C4-2B (cell line): ENCODE measurements at regions not wholly inside any gene's neighbourhood (a gene's known extent, or its start where the extent isn't known, plus 50 kb on each side); places are given as distances from the start of the nearest gene placed in this dataset.
"Not testable (repeated sequence)": the region's sequence is repeated elsewhere in the genome, so short reads cannot be mapped to it uniquely, and the experiment has no call there.

Experiments
- H3K27ac ChIP-seq: fragments of 450-650 bp; 2 replicates; pipeline ENCODE4 v1.5.1; 2017
- ZFX ChIP-seq: fragments of 450-650 bp; IDR thresholded peaks from 2 replicates; pipeline ENCODE4 v1.6.1; 2017
- TF ChIP-seq, protein P1 (sequence below): fragments of 450-650 bp; conservative IDR thresholded peaks from 2 replicates; pipeline ENCODE4 v1.5.1; 2017; ENCODE audit warnings: mild to moderate bottlenecking

DNA sequence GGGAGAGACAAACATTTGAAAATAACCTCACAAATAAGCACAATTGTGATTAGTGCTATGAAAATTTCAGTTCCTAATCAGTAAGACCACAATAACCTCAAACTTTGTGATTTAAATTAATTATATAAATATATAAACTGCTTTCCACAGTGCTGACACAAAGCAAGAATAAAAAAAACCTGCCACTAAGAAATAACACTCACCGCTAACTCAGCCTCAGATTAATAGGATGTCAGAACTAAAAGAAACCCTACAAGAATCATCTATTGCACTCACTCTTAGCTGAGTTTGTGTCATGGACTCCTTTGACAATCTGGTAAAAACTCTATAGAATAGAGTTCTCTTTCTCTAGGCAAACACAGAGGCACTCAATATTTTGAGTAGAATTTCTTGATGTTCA, 68.4 kb downstream of the SLC41A2 start:
- H3K27ac ChIP-seq = no peak overlapping the region
- TF ChIP-seq, protein P1, sequence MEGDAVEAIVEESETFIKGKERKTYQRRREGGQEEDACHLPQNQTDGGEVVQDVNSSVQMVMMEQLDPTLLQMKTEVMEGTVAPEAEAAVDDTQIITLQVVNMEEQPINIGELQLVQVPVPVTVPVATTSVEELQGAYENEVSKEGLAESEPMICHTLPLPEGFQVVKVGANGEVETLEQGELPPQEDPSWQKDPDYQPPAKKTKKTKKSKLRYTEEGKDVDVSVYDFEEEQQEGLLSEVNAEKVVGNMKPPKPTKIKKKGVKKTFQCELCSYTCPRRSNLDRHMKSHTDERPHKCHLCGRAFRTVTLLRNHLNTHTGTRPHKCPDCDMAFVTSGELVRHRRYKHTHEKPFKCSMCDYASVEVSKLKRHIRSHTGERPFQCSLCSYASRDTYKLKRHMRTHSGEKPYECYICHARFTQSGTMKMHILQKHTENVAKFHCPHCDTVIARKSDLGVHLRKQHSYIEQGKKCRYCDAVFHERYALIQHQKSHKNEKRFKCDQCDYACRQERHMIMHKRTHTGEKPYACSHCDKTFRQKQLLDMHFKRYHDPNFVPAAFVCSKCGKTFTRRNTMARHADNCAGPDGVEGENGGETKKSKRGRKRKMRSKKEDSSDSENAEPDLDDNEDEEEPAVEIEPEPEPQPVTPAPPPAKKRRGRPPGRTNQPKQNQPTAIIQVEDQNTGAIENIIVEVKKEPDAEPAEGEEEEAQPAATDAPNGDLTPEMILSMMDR = no peak
- no peak for TF ChIP-seq ZFX

DNA sequence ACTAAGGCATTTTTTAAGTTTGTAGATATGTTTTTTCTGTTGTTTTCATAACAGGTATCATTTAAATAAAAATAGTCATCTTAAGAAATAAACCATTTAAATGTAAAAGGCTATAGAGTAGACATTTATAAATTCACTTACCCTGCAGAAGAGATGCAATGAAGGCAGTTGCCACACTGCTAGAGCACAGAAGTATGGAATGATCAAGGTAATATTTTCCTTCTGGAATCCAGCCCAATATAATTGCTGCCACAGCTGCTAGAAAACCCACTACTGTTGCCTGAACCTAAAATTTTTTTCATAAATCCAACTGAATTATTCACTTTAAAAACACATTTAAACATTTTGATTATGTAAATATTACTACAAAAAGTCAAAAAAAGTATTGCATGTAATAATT, 69.2 kb downstream of the SLC41A2 start:
- H3K27ac ChIP-seq = no peak overlapping the region
- no peak for TF ChIP-seq ZFX
- TF ChIP-seq, protein P1 = no peak

DNA sequence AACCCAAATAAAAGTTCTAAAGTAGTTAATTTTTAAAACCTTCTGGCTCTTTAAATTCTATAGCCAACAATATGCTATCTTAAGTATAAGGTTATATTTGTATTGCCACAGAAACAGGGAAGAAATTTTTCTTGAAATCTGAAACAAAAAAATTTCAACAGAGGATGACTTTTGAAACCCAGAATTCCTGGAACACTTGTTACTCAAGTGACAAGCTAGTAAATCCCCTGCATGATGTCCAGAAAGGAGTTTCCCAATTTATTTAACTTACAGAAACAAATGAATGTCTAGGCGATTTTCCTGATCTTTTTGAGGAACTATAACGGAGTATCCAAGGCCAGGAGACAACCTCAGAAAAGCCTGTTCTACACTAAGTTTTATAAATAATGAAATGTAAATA, 69.6 kb downstream of the SLC41A2 start:
- TF ChIP-seq, protein P1 = no peak
- no peak for TF ChIP-seq ZFX

DNA sequence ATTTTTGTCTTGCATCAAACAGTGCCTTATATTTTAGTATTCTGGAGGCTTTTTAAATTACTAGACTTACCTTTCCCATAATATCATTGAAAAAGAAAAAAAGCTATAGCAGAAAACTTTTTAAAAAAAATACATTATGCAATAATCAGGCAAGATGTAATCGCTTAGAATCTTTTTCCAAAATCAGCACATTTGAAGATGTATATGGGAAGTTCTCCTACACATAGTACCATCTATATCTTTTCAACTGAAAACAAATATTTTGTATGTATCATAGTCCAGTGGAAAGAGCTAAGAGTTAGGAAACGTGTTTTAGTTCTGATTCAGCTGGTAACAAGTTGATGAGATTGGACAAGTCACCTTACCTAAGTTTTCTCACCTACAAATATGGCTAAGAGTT, 70.6 kb downstream of the SLC41A2 start:
- H3K27ac ChIP-seq = no peak overlapping the region
- TF ChIP-seq, protein P1 = no peak
- no peak for TF ChIP-seq ZFX

More for the DNA sequence above, 69.6 kb downstream of the SLC41A2 start:
- H3K27ac ChIP-seq = no peak overlapping the region

DNA sequence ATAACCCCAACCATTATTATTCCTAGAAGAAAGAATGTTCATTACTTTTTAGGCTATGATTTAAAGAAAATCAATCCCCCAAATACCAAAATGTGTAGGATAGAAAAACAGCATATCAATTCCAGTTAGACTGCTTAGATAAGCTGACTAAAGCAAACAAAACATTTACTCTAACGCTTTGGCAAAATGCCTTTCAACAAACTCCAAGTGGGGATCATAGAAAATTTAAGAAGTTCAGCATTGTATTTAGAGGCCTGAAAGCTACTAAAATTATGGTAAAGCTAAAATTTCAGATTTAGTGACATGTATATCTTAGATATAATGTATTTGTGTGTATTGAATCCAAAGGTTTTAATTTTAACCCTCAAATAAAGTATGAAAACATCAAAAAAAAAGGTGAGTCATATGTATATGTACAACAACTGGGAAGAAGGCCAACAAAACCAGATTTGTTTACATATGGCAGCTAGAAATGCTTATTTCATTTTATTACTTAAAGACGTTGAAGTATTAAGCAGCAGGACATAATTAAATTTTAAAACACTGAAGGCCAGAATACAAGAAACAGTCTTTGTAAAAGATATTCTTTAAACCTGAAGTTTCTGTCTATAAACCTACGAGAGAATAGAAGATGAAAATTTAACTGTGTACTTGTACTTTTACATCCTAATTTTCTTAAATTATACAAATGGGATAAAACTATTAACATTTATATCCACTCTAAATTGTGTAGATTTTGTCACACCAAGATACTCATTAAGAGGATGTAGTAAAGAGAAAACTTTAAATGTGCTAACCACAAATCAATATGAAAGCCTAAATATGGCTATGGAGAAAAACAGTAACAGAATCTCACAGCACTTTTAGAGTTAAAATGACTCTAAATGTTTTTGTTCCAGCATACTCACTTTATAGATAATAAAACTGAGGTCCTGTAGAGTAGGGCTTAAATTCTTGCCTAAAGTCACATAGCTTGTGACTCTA, 71.4 kb downstream of the SLC41A2 start:
- no peak for TF ChIP-seq ZFX
- TF ChIP-seq, protein P1 = no peak
- H3K27ac ChIP-seq = no peak overlapping the region

DNA sequence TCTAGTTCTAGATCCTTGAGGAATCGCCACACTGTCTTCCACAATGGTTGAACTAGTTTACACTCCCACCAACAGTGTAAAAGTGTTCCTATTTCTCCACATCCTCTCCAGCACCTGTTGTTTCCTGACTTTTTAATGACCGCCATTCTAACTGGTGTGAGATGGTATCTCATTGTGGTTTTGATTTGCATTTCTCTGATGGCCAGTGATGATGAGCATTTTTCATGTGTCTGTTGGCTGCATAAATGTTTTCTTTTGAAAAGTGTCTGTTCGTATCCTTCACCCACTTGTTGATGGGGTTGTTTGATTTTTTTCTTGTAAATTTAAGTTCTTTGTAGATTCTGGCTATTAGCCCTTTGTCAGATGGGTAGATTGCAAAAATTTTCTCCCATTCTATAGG, 79.2 kb downstream of the SLC41A2 start:
- not testable (repeated sequence) for H3K27ac ChIP-seq

DNA sequence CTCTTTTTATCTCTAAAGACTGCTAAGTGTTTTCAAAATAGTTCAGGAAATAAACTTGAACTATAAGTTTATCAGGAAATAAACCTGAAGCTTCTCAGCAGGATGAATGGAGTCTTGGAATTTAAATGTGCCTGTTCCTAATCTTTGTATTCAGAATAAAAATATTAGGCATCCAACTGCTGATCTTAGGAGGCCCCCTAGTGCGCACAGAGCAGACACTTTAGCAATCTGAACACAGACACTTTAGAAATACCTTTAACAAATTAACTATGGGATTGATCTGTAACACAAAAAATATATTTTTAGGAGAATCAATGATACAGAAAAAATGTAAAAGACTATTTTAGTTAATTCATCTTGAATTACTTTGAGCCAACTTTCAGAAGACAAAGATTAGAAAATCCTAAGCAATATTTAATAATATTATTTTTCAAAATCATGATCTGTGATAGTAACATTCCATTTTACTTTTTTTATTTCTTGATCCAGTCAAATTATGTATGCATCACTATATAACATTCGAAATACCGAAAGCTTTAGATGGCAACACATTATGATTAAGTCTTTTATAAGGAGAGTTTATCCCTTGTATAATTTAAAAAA, 80.9 kb downstream of the SLC41A2 start:
- TF ChIP-seq ZFX = no peak
- TF ChIP-seq, protein P1 = peak; percentile 56
- H3K27ac ChIP-seq = no peak overlapping the region
